ENCODE measurements at regions not wholly inside any gene's neighbourhood (a gene's known extent, or its start where the extent isn't known, plus 50 kb on each side); places are given as distances from the start of the nearest gene placed in this dataset.
A peak's percentile ranks its signal among the peaks of the same experiment; 100 is the strongest.
"Not testable (repeated sequence)": the region's sequence is repeated elsewhere in the genome, so short reads cannot be mapped to it uniquely, and the experiment has no call there.

DNA sequence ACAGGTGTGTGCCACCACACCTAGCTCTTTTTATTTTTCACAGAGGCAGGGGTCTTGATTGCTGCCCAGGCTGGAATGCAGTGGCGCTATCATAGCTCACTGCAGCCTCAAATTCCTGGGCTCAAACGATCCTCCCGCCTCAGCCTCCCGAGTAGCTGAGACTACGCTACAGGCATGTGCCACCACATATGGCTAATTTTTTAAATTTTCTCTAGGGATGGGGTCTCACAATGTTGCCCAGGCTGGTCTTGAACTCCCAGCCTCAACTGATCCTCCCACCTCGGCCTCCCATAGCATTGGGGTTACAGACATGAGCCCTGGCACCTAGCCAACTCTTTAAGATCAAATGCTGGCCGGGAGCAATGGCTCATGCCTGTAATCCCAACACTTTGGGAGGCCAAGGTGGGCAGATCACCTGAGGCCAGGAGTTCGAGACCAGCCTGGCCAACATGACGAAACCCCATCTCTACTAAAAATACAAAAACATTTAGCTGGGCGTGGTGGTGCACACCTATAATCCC, 50.6 kb upstream of the MYL10 start:
- not testable (repeated sequence) for DNase-seq (ENCODE audit: low read depth)

DNA sequence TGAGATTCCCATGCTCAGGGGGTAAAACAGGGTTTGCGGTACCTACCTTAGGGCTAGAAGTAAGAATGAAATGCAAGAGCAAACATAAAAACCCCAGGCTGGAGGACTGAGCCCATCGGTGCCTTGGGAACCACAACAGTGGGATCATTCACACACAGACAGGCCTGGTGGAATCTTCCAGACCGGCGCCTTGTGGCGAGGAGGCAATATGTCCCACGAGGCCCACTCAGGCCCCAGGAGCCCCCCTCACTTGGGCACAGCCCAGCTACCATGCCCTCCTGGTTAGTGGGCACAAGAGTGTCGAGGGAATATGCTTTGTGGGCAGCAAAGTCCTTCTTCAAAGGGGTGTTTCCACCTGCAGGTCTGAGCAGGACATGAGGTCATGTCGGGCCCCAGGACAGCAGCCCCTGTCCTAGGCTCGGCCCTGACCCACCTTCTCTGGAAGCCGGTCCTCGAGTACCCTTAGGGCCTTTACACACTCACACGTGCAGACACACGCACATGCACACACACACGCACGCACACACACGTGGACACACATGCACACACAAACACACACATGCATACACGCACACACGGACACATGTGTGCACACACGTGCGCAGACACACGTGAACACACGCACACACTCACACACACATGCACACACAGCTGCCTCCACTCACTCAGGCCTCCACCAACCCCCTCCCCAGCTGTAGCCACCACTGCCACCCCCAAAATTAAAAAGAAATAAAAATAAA, 51.5 kb upstream of the MYL10 start:
- TF ChIP-seq, protein P1, sequence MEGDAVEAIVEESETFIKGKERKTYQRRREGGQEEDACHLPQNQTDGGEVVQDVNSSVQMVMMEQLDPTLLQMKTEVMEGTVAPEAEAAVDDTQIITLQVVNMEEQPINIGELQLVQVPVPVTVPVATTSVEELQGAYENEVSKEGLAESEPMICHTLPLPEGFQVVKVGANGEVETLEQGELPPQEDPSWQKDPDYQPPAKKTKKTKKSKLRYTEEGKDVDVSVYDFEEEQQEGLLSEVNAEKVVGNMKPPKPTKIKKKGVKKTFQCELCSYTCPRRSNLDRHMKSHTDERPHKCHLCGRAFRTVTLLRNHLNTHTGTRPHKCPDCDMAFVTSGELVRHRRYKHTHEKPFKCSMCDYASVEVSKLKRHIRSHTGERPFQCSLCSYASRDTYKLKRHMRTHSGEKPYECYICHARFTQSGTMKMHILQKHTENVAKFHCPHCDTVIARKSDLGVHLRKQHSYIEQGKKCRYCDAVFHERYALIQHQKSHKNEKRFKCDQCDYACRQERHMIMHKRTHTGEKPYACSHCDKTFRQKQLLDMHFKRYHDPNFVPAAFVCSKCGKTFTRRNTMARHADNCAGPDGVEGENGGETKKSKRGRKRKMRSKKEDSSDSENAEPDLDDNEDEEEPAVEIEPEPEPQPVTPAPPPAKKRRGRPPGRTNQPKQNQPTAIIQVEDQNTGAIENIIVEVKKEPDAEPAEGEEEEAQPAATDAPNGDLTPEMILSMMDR (conservative IDR thresholded peaks at IDR 0.05; ENCODE audit: low read length) = no peak
- H3K4me3 ChIP-seq (ENCODE audit: low read length) = no peak overlapping the region
- no peak for DNase-seq (ENCODE audit: low read depth)

More for the DNA sequence above, 50.6 kb upstream of the MYL10 start:
- H3K4me3 ChIP-seq (ENCODE audit: low read length) = not testable (repeated sequence)

DNA sequence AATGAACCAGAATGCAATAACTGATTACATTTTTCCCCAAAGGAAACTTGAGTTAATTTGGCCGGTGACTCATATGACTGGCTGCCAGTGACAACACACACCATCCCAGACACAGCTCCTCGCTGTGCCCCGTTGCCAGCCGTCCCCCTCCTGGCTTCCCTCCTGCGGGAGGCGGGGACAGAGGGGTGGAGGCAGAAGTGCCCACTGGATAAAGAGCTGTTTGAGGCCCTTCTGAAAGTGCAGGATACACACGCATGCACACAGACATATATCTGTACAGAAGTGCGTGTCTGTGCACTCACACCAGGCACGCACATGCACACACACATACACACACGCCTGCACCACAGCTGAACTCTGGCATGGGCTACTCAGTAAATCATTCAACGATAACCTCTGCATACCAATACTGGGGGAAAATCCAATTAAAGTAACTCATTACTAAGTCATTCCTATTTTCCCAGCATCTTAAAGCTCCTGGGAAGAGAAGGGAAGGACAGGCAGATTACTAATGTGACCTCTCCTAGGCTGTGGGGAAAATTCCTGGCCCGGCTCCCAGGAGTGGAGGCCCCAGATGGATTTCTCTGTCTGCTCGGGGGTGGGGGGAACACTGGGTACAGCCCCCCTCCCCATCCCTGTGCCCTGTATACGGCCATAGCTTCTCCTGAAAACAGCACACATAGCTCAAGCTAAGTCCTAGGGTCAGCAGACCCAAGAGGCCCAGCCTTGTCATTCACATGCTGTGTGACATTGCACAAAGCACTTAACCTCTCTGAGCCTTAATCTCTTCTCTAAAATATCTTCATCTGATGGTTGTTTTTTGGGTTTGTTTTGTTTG, 52.3 kb upstream of the MYL10 start:
- TF ChIP-seq, protein P1 (conservative IDR thresholded peaks at IDR 0.05; ENCODE audit: low read length) = no peak
- DNase-seq (ENCODE audit: low read depth) = peak; percentile 92

DNA sequence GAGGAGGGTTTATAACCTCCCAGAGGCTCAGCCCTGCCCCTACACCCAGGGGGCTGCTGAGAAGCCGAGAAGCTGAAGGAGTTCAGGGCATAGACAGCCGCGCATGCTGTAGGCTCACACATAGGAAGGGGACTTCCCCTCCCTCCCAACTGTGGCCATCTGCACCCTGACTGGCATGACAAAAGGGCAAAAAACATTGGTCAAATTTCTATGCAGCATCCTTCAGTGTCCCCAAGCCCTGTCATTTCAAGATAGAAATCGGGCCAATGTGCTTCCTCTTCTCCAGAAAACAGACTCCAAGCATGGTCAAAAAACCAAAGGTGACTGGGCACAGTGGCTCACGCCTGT, 55.9 kb upstream of the MYL10 start:
- TF ChIP-seq, protein P1 (conservative IDR thresholded peaks at IDR 0.05; ENCODE audit: low read length) = no peak
- H3K4me3 ChIP-seq (ENCODE audit: low read length) = no peak overlapping the region
- no peak for DNase-seq (ENCODE audit: low read depth)

More for the DNA sequence above, 52.3 kb upstream of the MYL10 start:
- H3K4me3 ChIP-seq (ENCODE audit: low read length) = no peak overlapping the region

DNA sequence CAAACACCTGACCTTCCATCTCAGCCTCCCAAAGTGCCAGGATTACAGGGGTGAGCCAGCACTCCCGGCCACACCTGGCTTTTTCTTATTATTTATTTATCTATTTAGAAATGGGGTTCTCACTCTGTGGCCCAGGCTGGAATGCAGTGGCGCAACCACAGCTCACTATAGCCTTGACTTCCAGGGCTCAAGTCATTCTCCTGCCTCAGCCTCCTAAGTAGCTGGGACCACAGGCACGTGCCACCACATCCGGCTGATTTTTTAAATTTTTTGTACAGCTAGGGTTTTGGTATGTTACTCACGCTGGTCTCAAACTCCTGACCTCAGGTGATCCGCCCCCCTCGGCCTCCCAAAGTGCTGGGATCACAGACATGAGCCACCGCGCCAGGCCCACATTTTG, 56.9 kb upstream of the MYL10 start:
- peak; percentile 28 for DNase-seq (ENCODE audit: low read depth)
- H3K4me3 ChIP-seq (ENCODE audit: low read length) = no peak overlapping the region
- TF ChIP-seq, protein P1 (conservative IDR thresholded peaks at IDR 0.05; ENCODE audit: low read length) = no peak

DNA sequence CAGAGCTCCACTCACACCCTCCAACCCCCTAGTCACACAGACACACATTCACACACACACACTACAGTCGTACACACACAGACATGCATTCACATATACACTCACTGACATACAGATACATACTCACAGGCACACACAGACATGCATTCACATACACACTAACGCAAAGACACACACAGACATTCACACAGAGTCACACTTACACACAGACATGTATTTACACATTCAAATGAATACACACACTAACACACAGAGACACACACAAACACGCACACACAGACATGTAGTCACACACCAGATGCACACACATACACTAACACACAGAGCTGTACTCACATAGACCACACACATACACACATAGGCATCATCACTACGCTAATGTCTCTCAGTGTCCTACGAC, 58.0 kb upstream of the MYL10 start:
- no peak overlapping the region for H3K4me3 ChIP-seq (ENCODE audit: low read length)
- TF ChIP-seq, protein P1 (conservative IDR thresholded peaks at IDR 0.05; ENCODE audit: low read length) = no peak

DNA sequence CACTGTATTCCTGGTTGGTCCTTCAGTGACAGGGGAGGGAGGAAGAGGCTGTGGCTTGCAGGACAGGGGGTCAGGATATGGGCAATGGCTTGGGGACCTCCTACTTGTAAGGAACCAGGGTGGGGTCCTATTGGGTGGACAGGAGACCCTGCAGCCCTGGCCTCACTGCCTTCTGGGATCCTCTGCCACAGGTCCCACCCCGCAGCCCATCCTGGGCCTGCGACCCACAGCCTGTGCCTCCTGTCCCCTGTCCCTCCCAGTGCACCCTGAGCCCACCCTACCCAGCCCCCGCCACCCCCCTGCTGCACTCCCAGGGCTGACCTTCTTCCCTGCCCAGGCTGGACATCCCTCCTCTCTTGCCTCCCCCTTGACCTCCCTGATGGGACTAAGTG, 58.7 kb upstream of the MYL10 start:
- DNase-seq (ENCODE audit: low read depth) = no peak
- TF ChIP-seq, protein P1 (conservative IDR thresholded peaks at IDR 0.05; ENCODE audit: low read length) = no peak
- H3K4me3 ChIP-seq (ENCODE audit: low read length) = no peak overlapping the region

More for the DNA sequence above, 58.0 kb upstream of the MYL10 start:
- no peak for DNase-seq (ENCODE audit: low read depth)
